Epithelial cell of esophagus (primary cell): ENCODE measurements at regions not wholly inside any gene's neighbourhood (a gene's known extent, or its start where the extent isn't known, plus 50 kb on each side); places are given as distances from the start of the nearest gene placed in this dataset.

Experiments used
- DNase-seq: peaks from one replicate; pipeline ENCODE4 v3.0.0; 2010; ENCODE audit warnings: low read depth
- H3K4me3 ChIP-seq: 2 replicates; pipeline ENCODE4 v1.5.1; 2011; ENCODE audit warnings: mild to moderate bottlenecking, low read length, control low read depth
- TF ChIP-seq, protein P1 (sequence below): IDR thresholded peaks from 2 replicates; pipeline ENCODE4 v1.5.1; 2011; ENCODE audit warnings: low read depth, mild to moderate bottlenecking, low read length, control low read depth, inconsistent platforms; ENCODE audit not compliant: insufficient read depth; ENCODE audit errors: missing control alignments

DNA sequence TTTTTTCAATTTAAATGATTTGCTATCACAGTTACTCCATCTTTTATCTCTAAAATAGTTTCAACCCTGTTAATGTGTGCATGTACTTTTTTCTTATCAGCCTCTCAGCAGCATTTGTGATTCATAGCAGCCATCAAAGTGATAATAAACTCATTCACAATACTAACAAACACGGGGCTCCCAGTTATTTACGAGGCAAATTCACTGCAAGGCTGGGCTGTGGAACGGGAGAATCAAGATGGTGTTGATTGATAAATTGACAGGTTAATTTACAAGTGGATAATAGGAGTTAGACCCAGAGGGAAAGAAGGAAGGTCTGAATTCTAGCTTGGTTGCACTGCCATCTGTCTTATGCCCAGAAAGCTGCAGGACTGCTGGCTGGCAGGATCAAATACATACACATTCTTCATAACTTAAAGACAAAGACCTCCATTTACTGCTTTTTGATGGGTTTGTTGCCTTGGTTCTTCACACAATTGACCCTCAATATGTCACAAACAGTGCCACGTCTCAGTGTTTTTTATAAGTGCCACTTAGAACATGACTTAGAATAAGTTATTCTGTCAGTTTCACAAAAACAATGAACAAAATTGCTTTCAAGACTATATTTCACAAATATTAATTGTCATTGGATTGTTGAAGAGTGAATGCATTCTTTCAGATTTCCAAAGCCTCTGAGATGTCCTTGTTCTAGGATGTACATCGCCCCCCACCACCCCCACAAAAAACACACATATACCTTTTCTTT, 562.8 kb downstream of the NR2F2 start:
- peak overlapping the region; percentile 13 for H3K4me3 ChIP-seq
- TF ChIP-seq, protein P1, sequence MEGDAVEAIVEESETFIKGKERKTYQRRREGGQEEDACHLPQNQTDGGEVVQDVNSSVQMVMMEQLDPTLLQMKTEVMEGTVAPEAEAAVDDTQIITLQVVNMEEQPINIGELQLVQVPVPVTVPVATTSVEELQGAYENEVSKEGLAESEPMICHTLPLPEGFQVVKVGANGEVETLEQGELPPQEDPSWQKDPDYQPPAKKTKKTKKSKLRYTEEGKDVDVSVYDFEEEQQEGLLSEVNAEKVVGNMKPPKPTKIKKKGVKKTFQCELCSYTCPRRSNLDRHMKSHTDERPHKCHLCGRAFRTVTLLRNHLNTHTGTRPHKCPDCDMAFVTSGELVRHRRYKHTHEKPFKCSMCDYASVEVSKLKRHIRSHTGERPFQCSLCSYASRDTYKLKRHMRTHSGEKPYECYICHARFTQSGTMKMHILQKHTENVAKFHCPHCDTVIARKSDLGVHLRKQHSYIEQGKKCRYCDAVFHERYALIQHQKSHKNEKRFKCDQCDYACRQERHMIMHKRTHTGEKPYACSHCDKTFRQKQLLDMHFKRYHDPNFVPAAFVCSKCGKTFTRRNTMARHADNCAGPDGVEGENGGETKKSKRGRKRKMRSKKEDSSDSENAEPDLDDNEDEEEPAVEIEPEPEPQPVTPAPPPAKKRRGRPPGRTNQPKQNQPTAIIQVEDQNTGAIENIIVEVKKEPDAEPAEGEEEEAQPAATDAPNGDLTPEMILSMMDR, result peak; percentile 94
- peak; percentile 76 for DNase-seq

DNA sequence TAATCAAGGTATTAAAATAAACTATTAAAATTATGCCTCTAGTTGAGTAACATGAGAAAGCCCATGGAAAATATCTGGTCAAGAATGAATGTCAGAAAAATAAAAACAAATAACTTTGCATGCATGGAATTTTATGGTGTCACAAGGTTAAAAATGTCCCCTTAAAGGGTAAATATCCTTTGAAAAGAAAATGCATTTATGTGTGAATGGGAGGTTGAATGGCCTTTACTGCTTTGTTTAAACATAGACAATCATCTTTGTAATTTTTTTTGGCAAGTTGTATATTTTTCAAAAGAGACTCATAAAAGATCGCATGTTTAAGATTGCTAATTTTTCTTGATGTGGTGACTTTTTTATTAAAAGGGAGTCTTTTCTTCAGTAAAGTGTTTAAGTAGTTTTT, 564.2 kb downstream of the NR2F2 start:
- TF ChIP-seq, protein P1, result no peak
- no peak for DNase-seq
- no peak overlapping the region for H3K4me3 ChIP-seq

DNA sequence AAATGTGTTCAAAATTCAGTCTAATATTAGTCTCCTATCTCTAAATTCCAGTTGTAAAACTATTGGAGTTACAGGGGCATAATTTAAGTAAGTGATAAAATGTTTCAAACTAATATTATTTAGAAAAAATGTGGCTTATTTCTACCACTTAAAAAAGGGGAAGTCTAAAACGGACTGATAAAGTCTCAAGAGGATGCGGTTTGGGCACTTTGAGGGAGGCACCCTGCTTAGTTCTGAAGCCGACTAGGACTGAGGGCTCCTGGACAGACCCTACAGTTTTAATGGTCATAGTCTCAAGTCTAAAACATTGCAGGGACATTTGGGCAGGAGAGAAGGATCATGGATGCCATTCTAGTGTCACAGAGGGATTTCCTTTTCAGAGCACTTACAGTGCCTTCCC, 566.3 kb downstream of the NR2F2 start:
- H3K4me3 ChIP-seq, result no peak overlapping the region
- TF ChIP-seq, protein P1, result no peak
- no peak for DNase-seq

DNA sequence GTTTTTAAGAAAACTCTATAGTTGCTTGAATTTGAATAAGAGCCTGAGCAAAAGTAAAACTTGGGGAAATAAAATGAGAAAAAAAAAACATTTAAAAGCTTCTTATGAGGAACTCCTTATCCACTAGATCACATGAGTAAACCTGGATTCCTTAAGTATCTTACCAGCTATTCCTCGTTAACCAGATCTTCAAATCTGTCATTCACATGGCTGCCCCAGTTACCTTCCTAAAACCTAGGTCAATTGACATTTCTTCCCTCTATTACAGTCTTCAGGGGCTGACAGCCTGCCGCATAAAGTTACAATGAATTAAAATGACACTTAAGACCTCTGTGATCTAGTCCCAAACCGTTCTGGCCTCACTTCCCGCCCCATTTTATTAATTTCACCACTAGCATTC, 583.6 kb downstream of the NR2F2 start:
- H3K4me3 ChIP-seq, result no peak overlapping the region
- TF ChIP-seq, protein P1, result no peak
- no peak for DNase-seq

DNA sequence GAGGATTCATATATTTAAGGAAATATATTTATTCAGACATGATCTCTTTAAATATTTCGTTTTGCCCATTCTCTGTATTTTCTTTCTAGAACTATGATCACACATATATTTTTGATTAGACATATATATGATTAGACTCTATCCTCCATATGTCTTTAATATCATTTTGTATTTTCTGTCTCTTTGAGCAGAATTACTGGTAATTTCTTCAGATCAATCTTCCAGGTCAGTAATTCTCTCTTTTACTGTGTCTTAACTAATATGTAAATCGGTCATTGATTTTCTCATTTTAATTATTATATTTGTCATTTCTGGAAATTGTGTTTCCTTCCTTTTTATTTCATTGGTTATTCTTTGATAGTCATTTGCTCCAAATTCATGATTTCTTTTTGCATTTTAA, 586.2 kb downstream of the NR2F2 start:
- no peak for DNase-seq
- TF ChIP-seq, protein P1, result no peak
- H3K4me3 ChIP-seq, result no peak overlapping the region

DNA sequence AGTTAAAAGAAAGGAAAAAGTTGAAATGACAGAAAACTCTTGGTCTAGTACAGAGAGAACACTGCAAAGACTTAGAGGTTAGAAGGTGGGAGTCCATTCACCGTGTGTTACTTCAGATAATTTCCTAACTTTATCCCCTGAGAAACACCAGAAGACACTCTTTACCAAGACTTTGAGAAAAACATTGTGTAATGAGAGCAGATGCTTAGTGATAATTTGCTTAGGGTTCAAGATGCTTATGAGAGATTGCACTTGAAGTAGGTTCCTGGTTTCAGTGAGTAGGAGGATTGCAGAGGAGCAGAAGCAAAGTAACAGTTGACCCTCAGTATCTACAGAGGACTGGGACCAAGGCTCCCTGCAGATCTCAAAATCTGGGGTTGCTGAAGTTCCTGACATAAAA, 594.1 kb downstream of the NR2F2 start:
- DNase-seq, result no peak
- TF ChIP-seq, protein P1, result no peak
- no peak overlapping the region for H3K4me3 ChIP-seq
